ENCODE measurements at regions not wholly inside any gene's neighbourhood (a gene's known extent, or its start where the extent isn't known, plus 50 kb on each side); places are given as distances from the start of the nearest gene placed in this dataset.

- TF ChIP-seq CTCF (IDR thresholded peaks at IDR 0.05; ENCODE audit: borderline replicate concordance): no peak
- intact Hi-C loops (cut with micrococcal nuclease): no loop called here
- peaks cover 33% of the 10 kb centered on the region for H3K9me3 ChIP-seq (replicated peaks)
- no peak overlapping the region for H3K27ac ChIP-seq (replicated peaks)
- peak overlapping the region; percentile 47 for H3K4me3 ChIP-seq
- peaks cover 37% of the 10 kb centered on the region for H3K27me3 ChIP-seq (ENCODE audit: low read depth)
- no peaks in the 10 kb centered on the region for H3K36me3 ChIP-seq
- DNase-seq: no peak
- H3K4me1 ChIP-seq: peaks cover 7% of the 10 kb centered on the region
These were observed 81.8 kb upstream of the GLI2 start for GRCh38 chr2:120653871-120654270.

- Histone ChIP-seq H3K27ac (replicated peaks) (no peak overlapping the region), H3K4me3 (peak overlapping the region; percentile 47), H3K9me3 (replicated peaks) (peaks cover 28% of the 10 kb centered on the region), H3K27me3 (ENCODE audit: low read depth) (peaks cover 37% of the 10 kb centered on the region), H3K4me1 (peaks cover 14% of the 10 kb centered on the region), H3K36me3 (no peaks in the 10 kb centered on the region)
- peak; percentile 61 for DNase-seq
- intact Hi-C loops (cut with micrococcal nuclease): no loop called here
- no peak for TF ChIP-seq CTCF (IDR thresholded peaks at IDR 0.05; ENCODE audit: borderline replicate concordance)
These were observed 81.1 kb upstream of the GLI2 start for GRCh38 chr2:120654381-120655134.

- DNase-seq: no peak
- no peaks in the 10 kb centered on the region for H3K36me3 ChIP-seq
- intact Hi-C loops (cut with micrococcal nuclease): no loop called here
- H3K9me3 ChIP-seq (replicated peaks): peaks cover 9% of the 10 kb centered on the region
- H3K27ac ChIP-seq (replicated peaks): no peak overlapping the region
- peaks cover 37% of the 10 kb centered on the region for H3K27me3 ChIP-seq (ENCODE audit: low read depth)
- no peak for TF ChIP-seq CTCF (IDR thresholded peaks at IDR 0.05; ENCODE audit: borderline replicate concordance)
- no peak overlapping the region for H3K4me3 ChIP-seq
- peaks cover 25% of the 10 kb centered on the region for H3K4me1 ChIP-seq
These were observed 79.3 kb upstream of the GLI2 start for GRCh38 chr2:120656273-120656950.

GRCh38 chr2:120658042-120658769 lies 77.5 kb upstream of the GLI2 start:
- no peak overlapping the region for H3K27ac ChIP-seq (replicated peaks)
- no peaks in the 10 kb centered on the region for H3K36me3 ChIP-seq
- no peak for DNase-seq
- H3K27me3 ChIP-seq (ENCODE audit: low read depth): peaks cover 24% of the 10 kb centered on the region
- H3K4me1 ChIP-seq: peaks cover 30% of the 10 kb centered on the region
- no peak overlapping the region for H3K4me3 ChIP-seq
- TF ChIP-seq CTCF (IDR thresholded peaks at IDR 0.05; ENCODE audit: borderline replicate concordance): no peak
- intact Hi-C loops (cut with micrococcal nuclease): no loop called here
- no peaks in the 10 kb centered on the region for H3K9me3 ChIP-seq (replicated peaks)

GRCh38 chr2:120658770-120659158 lies 76.9 kb upstream of the GLI2 start:
- H3K9me3 ChIP-seq (replicated peaks): no peaks in the 10 kb centered on the region
- no peak for TF ChIP-seq CTCF (IDR thresholded peaks at IDR 0.05; ENCODE audit: borderline replicate concordance)
- H3K36me3 ChIP-seq: no peaks in the 10 kb centered on the region
- intact Hi-C loops (cut with micrococcal nuclease): no loop called here
- H3K4me1 ChIP-seq: peaks cover 30% of the 10 kb centered on the region
- DNase-seq: no peak
- H3K27me3 ChIP-seq (ENCODE audit: low read depth): peaks cover 19% of the 10 kb centered on the region
- no peak overlapping the region for H3K27ac ChIP-seq (replicated peaks)
- H3K4me3 ChIP-seq: no peak overlapping the region

Data from left ventricle myocardium inferior (tissue), 1 donor.